Inflammatory macrophage treated with lipopolysaccharide for 4 hours (primary cell): ENCODE measurements at regions not wholly inside any gene's neighbourhood (a gene's known extent, or its start where the extent isn't known, plus 50 kb on each side); places are given as distances from the start of the nearest gene placed in this dataset.

Source experiments
- DNase-seq: peaks from one replicate; pipeline ENCODE4 v3.0.0-alpha.2; 2020

DNA sequence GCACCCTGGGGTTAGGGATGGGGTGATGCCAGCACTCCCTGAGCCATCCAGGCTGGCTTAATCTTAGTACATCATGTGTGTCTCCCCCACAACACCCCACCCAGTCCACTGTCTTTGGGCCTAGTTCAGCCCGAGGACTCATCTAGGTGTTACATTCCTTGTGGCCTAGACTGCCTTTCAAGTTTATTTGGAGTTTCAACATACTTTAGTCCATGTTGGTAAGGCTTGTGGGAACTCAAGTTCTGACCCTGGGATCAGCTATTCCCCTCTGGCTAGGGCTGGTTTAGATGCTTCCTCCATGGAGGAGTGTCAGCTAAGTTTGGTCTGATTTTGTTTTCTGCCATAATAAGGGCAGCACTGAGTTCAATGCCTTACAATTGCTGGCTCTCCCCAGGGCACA, 302.4 kb downstream of the SMARCA2 start:
- no peak for DNase-seq

DNA sequence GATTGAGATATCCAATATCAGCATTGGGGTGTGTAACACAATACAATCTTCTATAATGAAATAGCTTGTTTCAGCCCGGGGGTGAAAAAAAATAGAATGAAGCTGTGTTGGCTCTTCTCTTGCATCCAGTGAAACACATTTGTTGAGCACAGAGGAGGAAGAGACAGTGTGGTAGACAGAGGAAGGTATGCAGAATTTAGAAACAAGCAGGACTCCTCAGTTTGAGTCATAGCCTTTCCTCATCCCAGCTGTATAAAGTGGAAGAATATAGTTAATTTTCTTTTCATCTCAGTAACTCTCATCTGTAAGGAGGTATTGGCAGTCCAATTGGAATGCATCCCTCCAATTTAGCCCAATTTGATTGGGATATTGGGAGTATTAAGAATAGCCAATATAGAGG, 302.2 kb upstream of the VLDLR start:
- DNase-seq, result no peak

DNA sequence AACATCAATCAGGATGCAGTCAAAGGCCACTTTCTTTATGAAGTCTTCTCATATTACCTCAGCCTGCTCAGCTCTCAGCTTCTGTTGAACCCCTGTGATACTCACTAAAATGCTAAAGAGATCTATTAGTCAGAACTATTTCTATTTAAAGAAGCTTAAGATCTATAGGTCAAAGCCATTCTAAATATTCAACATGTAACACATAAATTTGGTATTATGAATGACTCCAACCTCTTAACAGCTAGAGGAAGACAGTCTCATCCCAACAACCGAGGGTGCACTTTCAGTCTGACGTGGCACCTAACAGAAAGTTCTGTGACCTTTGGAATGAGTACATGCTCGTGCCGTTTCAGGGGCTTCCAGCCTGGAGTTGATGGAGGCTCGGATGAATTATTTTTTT, 301.5 kb upstream of the VLDLR start:
- DNase-seq, result no peak

DNA sequence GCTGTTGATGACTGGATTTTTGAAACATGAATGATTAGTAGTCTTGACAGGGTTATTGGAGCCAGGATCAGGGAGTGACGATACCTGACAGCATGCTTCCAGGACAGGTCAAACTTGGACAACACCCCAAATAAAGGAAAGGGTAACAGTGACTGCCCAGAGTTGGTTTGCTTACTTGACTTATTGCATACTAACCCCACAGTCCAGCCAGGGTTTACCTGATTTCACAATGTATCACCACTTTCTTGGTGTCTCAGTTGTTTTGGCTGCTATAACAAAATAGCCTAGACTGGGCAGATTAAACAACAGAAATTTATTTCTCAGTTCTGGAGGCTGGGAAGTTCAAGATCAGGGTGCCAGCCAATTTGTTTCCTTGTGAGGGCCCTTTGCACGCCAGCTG, 301.0 kb upstream of the VLDLR start:
- no peak for DNase-seq

DNA sequence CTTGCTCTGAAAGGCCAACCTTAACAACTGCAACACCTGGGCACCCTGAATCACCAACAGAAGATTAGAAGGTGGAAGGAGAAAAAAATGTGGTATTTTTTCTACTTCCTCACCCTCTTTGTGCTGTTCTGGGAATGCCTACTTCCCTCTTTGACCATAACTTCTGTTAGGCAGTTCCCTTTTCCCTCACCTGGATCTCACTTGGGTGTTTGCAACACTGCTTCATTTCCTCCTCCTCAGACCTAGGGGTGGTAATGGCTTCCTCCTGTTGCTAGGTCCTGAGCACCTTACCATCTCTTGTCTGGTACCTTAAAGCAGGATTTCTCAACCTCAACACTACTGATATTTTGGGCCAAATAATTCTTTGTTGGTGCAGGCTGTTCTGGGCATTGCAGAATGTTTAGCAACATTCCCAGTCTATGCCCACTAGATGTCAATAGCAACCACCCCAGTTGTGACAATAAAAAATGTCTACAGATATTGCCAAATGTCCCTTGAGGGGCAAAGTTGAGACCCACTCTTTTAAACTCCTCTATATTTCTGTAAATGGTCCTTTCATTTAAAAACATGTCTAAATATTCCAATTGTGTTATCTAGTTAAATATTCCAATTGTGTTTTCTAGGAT, 300.0 kb upstream of the VLDLR start:
- DNase-seq, result no peak

DNA sequence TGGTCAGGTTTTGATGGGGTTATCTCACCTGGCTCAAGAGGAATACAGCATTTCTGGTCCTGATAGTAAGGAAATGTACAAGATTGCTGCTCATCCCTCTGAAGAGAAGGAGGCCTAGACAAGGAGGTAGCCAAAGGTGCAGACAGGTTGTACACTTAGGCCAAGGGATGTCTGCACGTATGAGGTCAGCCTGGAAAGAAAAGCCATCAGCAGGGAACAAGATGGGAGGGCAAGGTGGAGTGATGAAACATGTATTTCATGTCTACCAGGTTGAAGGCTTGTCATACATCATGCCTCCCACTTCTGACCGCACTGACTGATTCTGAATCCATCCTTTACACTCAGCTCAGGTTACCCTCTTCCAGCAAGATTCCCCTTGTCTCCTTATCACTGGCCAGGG, 296.8 kb upstream of the VLDLR start:
- no peak for DNase-seq

DNA sequence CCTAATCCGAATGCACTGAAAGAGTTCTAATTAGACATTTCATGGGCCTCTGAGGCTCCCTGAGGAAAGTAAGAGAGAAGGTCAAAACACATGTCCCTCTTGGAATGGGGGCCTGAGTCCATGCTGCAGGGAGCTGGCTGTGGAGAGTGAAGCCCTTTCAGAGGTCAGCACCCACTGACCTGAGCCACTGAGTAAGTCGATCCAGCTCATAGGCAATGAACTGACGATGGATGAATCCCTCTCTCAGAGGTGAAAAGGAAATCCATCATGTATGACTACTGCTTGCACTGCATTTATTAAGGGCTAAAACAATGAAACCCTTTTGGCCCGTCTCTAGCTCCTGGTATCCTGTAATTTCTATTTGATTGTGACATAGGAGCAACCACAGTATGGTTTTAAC, 288.9 kb upstream of the VLDLR start:
- DNase-seq, result no peak

DNA sequence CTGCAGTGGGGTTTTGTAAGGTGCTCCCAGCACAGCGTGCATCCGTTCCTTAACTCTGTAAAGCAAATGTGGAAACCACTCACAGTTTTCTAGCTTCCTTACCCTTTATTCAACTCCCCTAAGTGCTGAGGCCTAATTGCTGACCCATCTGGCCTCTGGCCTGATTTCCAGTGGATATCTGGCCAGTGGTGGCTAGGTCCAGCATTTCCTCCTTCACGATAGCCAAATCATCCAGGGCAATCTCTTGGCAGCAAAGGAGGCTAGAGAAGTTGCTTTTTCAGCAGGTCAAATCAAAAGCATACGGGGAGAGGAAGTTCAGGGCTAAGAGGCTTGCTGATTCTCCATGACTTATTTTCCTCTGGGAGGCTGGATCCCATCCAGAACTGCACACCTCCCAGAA, 286.3 kb upstream of the VLDLR start:
- DNase-seq, result no peak

DNA sequence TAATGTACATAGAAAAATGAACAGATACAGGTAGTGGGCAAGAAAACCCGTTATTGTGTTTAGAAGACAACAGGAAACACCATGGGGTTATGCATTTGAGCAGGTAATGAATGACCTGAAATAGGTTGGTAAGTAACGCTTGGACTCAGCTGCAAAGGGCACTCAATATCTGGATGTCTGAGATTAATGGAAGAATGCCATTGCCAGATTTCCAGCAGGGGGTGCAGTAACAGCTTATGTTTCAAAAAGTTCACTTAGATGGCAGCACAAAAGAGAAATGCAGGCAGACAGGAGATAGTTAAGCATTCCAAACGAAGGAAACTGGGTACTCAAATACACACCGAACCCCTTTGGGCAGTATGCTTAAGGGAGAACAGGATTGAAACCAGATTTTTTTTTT, 285.5 kb upstream of the VLDLR start:
- no peak for DNase-seq

DNA sequence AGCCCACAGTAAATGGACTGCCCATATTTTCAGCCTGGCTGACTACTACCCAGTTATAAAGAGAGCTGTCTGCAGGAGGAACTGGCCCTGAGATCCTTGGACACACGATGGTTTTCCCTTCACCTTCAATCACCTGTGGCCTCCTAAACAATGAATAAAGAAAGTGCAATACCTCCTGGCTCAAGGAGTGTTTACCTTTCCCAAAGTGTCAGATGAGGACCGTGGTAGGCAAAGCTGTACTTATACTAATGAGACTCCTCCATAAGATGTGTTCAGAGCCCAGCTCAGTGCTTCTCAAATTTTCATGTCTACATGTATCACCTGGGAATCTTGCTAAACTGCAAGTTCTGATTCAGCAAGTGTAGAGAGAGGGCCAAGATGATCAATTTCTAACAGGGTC, 284.5 kb upstream of the VLDLR start:
- no peak for DNase-seq

DNA sequence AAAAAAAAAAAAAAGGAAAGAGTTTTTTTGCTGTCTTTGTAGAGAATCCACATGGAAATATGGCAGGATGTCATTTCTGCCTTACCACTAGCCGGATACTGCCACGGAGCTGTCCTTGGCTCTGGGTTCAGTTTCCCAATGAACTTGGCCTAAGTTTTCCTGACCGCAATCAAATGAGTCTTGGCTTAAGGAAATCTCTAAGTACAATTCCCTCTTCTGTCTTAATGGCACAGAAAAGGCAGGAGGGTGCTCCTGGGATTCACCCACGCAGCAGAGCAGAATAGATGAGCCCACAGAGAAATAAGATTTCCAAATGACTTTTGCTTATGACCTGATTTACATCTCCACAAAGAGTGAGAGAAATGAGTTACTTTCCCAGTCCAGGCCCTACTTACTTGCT, 284.0 kb upstream of the VLDLR start:
- DNase-seq, result no peak

DNA sequence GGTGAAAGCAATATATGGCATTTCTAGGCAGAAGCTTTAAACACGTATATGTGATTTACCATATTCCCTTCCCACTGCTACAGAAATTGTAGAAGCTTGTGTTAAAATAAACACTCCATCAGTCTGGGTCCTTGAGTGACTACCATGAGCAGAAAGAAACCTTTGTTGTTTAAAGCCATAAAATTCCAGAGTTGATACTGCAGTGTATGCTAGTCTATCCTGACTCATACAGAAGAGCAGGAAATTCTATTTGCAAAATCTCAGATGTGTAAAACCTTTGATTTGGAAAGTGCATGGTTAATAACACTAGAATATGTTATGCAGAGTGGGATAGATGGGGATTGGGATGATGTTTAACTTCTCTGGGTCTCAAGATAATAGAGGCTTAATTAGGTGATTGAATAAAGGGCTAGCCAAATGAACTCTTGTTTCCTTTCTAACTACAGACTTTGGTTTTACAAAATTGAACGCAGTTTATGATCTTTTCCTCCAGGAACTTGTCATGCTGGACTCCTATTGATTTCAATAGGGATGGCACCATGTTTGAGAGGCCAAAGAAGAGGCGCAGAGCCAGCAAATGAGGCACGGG, 282.7 kb upstream of the VLDLR start:
- DNase-seq, result no peak

DNA sequence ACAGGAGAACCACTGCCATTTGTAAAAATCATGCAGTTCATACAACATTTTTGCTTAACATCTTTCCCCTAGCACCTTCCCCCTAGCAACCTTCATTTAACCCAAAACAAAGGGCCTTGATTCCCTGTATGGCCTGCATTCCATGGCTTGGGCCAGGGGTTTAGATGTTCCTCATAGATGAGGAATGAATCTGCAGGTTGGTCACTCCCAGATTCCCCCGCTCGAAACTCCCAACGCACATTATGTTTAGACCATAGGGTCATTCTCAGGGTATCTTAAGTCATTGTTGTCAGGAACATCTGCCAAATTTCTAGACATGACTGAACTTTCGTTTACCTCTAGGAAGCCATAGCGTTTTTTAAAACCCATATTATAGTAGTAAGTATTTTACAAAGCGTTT, 282.2 kb upstream of the VLDLR start:
- no peak for DNase-seq

DNA sequence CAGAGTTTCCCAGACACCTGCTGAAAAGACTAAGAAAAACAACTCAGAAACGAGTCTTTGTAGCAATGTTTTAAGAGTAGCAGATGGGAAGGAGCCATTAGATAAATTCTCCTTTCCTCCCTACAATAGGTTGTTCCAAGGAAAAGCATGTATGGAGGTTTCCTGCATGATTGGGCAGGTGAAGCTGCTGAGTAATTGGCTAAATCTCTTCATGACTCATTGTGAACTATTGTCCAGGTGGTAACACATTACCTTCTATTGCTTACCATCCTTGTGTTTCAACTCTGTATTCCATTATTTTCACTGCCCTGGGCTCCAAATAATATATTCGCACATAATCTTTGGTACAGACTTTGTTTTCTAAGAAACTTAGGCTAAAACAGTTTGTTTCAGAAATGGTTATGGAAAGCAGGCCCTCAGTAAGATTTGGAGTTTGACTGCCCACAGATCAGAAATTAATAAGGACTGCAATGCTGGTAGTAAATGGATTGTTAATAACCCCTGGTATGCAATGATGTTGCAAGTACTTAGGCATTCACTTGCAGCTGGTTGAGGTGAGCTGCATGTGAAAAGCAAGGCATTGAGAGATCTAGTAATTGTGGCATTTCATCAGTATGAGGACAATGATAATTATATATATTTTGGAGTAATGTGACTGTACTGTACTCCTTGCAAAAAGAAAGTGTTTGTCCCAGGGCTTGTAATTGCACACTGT, 281.4 kb upstream of the VLDLR start:
- DNase-seq, result no peak

DNA sequence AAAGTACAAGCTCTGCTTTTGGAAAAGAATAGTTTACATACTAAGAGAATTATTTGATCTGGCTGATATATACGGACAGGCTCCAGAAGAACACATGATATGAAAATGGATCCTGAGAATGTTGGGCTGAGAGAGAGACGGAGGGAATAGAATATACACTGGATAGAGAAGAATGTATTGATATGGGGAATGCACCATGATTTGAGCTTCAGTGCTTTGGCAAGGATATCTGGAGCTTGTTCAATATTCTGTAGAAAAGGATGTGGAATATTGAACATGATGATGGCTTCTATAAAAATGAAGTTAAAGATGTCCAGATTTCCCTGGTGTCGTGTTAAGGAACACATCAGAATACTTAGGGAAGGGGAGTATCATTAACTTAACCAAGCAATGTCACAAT, 280.5 kb upstream of the VLDLR start:
- no peak for DNase-seq

DNA sequence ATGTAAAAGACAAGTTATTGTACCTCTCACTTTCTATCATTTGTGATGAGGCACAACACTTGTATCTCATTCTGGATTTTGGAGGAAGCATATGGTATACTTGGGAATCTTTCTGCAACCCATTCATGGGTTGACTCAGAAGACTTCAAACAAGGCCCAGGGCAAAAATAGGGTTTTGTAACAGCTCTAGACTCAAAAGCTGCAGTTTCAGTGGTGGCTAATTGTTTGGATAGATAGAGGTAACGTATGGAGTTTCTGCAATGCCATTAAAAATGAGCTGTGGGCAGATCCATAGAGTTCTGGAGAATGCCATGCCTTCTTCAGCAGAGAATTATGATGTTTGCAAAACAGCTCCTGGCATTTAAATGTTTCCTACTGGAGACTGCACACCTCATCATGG, 279.6 kb upstream of the VLDLR start:
- no peak for DNase-seq

DNA sequence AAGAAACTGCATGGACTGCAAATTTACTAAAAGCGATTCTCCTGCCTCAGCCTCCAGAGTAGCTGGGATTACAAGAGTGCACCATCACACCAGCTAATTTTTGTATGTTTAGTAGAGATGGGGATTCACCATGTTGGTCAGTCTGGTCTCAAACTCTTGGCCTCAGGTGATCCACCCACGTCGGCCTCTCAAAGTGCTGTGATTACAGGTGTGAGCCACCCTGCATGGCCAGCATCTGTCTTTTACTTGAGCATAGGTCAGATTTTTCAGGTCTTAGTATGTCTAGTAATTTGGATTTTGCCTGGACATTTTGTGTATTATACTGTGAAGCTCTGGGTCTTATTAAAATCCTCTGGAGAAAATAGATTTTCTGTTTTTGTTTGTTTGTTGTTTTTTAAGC, 277.8 kb upstream of the VLDLR start:
- no peak for DNase-seq

DNA sequence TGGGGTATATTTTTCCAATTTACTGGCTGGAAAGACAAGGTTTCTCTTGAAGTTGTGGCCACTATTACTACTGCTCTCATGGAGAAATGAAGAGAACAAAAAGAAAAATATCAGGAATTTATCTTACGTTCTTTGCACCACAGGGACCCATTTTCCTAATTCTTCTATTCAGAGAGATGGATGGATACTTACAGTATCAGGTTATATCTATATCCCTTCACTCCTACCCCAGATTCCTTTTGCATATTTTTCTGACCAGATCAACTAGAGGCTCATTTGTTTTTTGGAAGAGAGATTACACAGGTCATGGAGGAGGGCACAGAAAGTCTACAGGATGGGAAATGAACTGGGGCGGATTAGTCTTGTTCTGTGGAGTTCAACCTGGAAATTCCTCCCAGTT, 277.2 kb upstream of the VLDLR start:
- no peak for DNase-seq

DNA sequence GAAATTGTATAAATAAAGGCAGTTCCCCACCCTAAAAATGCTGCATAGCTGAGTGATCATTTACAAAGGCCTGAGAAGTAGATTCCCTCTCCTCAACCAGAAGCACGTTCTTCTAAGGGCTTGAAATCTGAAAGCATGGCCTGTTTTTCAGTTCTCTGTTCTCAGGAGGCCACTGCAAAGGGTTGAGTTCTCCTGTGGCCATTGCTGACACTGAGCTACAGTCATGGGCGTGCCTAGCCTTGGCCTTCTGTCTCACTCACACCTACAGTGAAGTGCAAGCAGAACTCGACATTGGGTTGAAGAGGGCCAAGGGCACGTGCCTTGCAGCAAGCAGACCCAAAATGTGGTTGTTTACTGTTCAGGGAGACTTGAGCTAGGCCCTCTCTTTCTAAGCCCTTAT, 276.6 kb upstream of the VLDLR start:
- no peak for DNase-seq

DNA sequence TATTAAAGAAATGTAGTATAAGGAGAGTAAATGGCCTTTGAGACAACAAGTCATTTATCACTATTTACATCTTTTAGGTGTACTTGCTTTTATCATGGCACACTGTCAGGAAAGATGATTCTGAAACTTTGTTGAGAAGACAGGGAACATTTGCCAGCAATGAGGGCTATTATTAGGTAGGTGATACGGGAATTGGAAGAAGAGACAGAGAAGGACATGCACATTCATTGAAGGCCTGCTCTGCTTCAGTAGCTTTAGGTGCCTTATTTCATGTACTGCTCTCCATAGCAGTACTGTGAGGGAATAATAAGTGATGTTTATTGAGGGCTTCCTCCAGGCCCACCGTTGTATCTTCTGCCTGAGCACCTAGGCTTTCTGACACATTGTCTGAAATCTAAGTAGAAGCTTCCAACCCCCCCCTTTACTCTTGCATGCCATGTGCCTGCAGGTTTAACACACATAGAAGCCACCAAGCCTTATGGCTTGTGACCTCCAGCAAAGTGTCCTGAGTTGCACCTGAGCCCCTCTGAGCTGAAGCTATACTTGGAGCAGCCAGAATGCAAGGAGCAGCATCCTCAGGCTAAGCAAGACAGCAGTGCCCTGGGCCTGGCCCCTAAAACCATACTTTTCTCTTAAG, 275.2 kb upstream of the VLDLR start:
- no peak for DNase-seq

DNA sequence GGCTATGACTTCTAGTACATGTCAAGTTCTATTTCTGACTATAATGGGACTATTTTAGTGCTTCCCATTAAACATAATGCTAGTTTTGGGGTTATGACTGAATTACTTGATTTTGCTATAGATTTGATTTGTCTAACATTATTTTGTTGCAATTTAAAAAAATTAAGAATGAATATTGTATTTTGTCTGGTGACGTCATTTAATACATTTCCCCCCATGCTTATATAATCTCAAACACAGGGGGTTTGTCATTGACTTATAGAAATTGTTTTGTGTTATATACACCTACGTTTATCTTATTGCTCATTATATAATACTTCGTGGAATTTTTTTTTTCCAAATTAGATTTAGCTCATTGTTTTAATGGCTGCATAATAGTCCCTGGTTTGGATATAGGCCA, 270.3 kb upstream of the VLDLR start:
- no peak for DNase-seq

DNA sequence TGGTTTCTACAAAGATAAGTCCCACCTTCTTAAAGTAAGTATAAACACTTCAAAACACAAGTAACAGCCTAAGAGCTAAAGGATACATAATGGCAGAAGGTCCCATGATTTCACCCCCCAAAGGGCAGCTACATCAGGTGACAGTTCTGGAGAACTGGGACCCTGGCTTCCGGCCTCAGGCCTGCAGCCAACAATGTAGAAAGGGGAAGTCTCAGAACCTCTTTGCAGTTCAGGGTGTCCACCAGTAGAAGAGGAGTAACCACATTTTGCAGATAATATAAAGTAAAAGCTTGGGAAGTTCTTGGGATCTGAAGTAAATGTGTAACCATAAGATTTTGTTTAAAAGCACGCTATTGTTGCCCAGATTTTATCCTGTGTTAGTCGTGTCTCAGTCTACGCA, 267.4 kb upstream of the VLDLR start:
- no peak for DNase-seq

DNA sequence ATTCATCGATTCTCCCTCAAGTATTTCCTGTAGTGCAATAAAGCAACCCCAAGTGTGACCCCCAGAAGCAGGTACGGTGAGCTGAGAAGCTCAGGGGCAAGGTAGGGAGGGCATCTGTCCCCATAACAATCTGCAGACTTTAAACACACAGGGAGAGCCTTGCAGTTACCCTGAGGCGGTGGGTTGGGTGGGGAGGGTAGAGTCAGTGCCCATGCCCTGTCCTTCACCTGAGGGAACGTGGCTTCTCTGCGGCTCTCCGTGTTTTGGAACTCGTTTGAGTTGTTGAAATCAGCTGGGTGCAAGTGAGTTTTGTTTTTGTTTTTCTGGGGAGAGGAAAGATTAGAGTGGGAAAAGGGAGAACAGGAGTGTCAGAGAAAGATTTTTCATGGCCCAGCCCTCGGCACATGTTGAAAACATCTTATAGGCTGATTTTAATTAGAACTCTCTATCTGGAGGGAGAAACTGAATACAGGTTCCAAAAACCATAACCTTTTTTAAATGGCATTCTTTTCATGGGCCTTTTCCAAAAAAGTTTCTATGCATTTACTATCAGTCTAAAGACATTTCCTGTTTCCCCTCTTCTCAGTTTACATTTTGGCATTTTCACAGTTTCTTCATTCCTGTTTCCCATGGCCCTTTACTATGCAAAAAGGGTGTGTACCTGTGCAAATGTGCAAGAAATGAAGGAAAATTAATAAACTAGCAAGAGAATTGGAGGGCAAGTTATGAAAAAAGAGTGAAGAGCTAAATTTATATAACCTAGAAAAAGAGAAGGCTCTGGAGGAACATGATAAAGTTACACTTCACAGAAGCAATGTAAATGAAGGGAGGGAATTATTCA, 266.5 kb upstream of the VLDLR start:
- DNase-seq, result no peak

DNA sequence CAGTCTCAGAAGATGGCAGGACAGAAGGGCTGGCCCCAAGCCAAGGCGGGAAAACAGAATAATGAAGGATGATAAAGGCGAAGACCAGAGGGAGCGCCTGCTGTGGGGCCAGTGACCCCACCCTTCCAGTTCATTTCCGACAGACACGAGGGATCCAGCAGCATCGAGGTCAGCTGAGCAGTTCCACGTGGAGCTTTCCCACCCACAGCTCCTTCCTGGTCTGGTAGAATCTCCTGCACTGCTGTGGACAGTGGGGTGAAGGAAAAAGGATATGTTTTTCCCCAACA, 265.9 kb upstream of the VLDLR start:
- DNase-seq, result no peak
